Medulla oblongata (tissue), 1 donor: ENCODE measurements at regions not wholly inside any gene's neighbourhood (a gene's known extent, or its start where the extent isn't known, plus 50 kb on each side); places are given as distances from the start of the nearest gene placed in this dataset.
A peak's percentile ranks its signal among the peaks of the same experiment; 100 is the strongest.
"Not testable (repeated sequence)": the region's sequence is repeated elsewhere in the genome, so short reads cannot be mapped to it uniquely, and the experiment has no call there.

Experiments
- DNase-seq: peaks from one replicate; pipeline ENCODE4 v3.0.0-alpha.2; 2015; ENCODE audit errors: extremely low spot score

DNA sequence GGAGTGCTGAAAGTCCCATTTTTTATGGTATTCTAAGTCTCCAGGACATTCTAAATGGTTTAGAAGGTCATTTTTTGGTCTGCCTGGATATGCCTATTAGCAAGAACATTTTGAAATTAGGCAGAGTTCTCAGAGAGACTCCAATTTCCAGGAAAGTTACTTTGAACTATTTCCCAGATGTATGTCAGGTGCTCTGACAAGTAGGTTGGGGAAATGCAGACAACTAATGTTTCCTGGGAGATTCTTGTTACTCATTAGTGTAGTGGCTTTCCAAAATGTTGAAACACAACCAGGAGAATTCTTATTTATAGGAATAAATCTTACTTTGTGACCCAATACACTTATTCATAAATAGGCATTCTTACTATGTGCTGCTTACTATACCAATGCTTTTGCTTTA is 268.4 kb downstream of the ZNF37A start:
- DNase-seq = peak; percentile 9

DNA sequence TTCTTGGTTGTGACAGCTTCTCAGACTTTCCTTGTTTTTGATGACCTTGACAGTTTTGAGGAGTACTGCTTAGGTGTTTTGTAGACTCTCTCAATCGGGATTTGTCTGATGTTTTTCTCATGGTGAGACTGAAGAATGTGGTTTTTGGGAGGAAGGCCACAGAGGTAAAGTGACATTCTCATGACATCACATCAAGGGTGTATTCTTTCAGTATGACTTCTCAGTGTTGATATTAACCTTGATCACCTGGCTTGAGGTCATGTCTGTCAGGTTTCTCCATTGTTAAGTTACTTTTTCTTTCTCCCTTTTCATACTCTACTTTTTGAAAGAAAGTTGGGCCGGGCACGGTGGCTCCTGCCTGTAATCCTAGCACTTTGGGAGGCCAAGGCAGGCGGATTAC is 269.9 kb downstream of the ZNF37A start:
- not testable (repeated sequence) for DNase-seq

DNA sequence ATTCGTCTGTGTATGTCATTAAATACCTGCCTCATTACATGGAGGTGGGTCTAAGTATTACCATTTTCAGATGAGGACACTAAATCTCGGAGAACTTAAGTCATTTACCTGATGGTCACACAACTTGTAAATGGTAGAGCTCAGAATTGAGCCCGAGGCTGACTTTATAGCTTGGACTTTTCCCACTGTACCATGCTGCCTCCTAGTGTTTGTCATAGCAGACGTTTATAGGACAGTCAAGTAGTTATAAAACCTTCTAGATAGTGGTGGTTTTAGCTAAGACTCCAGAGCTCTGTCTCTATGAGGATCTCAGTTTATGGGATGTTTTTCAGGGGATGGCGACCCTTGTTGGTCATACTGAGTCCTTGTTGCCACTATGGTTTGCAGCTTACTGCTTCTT is 271.8 kb downstream of the ZNF37A start:
- DNase-seq = peak; percentile 75

DNA sequence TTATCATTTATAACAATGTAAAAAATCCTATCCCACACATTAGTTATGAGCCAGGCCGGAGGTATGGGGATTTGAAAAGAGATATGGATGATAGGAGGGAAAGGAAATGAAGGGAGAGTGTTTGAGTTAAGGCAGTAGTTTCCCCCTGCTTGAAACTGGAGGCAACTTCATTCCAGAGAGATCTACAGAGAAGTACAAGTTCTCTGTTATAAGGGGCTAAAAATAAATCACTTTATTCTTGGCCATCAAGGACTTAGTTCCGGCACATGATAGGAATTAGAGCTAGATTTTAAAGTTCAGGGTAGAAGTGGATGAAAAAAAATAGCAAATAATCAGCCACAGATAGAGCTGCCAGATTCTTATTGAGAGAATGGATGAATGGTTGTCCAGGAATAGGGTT is 289.7 kb downstream of the ZNF37A start:
- DNase-seq = not testable (repeated sequence)

DNA sequence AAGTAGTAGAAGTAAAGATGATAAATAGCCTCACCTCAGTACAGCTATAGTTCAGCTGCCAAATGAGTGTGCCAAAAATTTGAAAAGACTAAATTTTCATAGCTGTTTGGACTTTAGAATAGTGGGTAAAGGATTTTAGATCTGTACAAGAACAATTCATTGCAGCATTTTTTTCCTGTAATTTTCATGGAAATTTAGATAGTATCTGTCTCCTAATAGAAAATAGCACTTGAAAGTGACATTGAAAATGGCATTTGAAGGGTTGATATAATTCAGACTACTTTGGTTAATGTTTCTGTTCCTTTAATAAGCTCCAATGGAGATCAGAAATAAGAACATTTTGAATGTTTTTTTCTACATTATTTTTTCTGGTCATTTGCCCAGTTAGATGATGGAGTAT is 292.7 kb downstream of the ZNF37A start:
- DNase-seq = not testable (repeated sequence)

DNA sequence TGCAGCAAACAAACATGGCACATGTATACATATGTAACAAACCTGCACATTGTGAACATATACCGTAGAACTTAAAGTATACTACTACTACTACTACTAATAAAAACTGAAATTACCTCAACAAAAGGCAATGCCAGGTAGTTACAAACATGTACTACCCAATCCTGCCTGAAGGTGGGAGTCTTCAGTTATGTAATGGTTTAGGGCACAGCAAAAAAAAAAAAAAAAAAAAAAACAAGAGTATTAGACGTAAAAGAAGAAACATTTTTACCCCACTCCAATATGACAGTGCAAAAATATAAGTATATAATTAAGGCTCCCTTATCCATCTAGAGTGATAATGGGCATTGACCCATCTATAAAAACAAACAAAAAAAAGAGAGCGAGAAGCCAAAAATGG is 296.6 kb downstream of the ZNF37A start:
- not testable (repeated sequence) for DNase-seq

DNA sequence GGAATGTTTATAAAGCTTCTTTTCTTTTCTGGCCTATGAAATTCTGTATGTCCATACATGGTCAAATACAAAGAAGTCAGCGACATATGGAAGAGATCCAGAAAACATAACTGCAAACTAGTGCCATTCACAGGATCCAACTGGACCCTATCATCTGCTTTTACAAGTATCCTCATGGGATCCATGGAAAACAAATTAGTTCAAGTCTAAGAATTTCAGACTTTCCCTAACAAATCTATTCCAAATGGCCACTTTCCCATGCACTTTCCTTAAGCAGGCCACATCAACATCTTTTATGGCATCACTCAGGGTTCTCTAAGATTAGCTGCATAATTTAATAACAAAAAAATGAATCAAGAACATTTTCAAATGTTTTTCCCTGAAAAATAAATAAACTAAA is 301.3 kb downstream of the ZNF37A start:
- not testable (repeated sequence) for DNase-seq

DNA sequence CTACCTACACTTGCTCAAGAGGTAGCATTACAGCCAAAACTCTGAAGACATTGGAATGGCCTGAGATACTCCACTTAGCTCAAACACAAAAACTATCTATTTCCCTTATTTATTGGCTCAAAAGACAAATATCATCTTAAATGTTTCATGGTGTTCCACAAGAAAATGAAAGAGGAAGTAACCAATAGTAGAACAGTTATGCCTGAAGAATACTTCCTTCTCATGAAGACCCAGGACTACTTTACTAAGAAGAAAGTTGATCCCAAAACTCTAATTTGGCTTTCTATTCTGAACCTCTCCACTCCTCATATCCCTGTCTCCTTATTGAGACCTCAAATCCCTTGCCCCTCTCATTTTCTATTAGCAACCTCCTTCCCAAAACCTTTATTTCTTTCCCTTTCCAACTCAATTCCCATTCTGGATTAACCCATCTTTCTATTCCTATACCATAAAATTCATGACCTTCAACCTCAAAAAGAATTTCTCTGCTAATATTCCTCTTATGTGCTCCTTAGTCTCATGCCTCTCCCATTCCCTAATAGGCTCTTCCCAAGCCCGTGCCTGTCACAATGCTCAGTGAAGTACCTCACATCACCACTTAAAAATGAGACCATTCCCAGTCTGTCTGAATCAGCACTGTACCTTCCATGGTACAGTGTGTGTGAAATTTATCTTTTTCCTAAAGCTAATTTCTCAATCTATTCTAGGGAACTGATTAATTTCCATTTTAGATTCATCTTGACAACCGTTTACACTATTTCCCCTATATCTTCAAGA is 302.2 kb downstream of the ZNF37A start:
- DNase-seq = not testable (repeated sequence)

DNA sequence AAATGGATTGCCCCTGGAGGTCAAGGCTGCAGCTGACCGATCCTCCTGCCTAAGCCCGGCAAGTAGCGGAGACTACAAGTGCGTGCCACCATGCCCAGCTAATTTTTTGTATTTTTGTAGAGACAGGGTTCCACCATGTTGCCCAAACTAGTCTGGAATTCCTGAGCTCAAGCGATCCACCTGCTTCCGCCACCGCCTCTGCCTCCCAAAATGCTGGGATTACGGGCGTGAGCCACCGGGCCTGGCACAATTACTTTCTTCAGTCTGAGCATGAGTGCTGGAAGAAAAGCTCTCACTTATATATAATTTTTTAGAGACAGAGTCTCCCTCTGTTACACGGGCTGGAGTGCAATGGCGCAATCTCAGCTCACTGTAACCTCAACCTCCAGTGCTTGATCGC is 307.4 kb downstream of the ZNF37A start:
- DNase-seq = not testable (repeated sequence)

DNA sequence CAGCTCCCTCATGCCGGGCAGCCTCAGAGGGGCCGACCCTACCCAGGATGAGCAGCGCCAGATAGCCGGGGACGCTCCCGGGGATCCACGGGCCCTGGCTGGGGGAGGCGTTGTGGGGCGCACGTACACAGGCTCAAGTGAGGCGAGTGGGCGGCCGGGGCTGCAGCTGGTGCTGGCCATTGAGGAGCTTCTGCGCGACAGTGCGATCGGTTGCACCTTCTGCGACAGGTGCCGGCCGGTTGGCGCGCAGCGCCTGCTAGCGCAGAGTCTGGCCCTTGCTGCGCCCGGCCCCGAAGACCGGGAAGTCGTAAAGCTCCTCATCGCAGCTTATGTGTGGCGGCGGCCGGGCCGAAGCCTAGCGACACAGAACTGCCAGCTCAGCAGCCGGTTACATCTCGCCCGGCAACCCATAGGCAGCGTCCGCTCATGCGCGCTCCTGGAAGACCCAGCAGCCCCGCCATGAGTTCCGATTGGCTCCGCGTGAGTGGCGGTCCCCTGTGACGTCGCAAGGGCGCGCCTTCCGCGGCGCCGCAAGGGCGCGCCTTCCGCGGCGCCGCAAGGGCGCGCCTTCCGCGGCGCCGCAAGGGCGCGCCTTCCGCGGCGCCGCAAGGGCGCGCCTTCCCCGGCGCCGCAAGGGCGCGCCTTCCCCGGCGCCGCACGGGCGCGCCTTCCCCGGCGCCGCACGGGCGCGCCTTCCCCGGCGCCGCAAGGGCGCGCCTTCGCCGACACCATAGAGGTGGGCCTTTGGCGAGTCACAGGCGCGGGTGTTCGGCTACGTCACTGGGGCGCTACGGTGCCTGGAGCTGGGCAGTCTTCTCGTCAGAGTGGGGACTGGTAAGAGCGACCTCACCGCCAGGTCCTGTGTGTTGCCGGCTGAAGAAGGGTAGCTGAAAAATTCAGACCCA is 308.6 kb downstream of the ZNF37A start:
- peak; percentile 95 for DNase-seq

DNA sequence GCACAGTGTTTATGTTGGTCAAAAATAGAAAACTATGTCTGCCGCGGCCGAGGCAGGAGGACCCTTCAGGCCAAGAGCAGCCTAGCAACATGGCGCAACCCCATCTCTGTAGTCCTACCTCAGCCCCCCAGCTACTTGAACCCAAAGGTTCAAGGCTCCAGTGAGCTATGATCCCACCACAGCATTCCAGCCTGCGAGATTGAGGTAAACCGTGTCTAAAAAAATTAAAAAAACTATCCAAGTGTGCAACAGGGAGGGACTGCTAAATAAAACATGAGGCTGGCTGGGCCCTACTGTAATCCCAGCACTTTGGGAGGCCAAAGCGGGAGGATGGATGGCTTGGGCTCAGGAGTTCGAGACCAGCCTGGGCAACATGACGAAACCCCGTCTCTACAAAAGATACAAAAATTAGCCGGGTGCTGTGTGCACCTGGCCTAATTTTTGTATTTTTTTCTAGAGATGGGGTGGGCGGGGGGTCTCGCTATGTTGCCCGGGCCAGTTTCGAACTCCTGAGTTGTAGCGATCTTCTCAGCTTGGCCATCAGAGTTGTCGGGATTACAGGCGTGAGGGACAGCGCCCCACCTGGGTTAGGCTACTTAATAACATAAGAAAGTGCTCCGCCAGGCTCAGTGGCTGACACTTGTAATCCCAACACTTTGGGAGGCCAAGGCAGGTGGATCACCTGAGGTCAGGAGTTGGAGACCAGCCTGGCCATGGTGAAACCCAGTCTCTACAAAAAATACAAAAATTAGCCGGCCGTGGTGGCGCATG is 309.4 kb downstream of the ZNF37A start:
- DNase-seq = not testable (repeated sequence)

DNA sequence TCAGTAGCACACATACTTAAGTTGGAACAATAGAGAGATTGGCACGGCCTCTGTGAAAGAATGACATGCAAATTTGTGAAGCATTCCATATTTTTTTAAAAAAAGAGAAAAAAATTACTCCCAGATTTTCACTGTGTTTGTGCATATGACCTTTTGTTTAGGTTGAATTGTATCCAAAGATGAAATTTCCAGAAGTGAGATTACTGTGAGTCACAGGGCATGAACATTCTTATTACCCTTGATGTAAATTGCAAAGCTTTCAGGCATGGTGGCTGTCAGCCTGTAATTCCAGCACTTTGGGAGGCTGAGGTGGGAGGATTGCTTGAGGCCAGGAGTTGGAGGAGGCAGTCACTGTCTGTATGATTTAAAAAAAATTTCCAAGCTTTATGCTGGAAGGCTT is 329.5 kb downstream of the ZNF37A start:
- not testable (repeated sequence) for DNase-seq

DNA sequence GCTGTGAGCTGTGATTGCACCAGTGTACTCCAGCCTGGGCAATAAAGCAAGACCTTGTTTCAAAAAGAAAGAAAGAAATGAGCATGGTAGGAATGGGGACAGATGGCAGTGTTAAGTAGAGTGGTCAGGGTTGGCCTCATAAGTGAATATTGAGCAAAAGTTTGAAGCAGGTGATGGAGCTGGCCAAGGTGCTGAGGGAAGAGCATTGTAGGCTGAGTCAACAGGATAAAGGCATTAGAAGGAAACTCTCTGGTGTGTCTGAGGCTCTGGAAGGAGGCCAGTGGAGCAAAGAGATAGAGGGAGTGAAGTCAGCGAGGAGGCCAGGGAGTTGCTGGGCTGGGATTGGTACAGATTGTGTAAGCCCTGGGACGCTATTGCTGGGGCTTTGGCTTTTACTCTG is 336.1 kb downstream of the ZNF37A start:
- DNase-seq = not testable (repeated sequence)

DNA sequence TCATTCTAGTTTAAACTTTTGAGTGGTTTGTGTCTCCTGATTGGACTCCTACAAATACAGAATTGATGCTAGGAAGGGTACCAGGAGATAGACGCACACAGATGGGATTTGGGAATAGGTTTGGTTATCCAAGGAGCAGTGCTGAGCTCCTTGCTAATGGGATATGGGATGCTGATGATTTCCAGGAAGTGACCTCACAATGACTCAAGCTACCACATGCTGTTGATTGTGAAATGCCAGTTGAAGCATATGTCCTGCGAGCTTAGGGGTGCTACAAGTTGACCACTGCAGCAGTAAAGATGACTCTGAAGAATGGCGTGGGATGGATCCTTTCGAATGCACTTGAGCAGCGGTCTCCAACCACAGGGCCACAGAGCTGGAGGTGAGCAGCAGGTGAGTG is 343.2 kb downstream of the ZNF37A start:
- not testable (repeated sequence) for DNase-seq

DNA sequence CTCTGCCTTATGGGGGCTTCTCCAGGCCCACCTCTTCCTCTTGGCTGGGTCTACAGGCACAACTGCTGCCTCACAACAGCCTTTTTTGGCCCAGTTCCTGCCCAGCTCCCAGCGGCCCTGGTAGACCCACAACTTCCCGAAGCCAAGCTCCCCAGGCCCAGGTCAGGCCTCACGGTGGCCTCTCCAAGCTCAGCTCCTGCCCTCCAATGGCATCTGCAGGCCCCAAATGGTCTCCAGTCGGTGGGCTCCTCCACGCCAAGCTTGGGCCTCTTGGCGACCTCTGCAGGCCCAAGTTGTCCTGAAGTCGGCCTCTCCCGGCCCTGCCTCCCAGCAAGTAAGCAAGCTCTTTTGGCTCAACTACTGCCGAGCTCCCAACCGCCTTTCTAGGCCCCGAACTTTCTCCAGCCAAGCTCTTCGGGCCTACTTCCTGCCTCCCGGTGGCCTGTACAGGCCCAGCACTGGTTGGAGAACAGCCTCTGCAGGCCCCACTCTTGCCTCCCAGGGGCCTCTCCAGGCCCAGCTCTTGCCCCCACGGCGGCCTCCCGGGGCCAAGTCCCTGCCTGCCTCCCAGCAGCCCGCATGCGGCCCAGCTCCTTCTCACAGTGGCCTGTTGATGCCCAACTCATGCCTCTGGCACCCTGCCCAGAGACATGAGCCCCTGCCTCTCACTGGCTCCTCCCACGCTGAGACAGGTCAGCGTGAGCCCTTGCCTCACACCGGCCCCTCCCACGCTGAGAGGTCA is 354.6 kb downstream of the ZNF37A start:
- DNase-seq = not testable (repeated sequence)

DNA sequence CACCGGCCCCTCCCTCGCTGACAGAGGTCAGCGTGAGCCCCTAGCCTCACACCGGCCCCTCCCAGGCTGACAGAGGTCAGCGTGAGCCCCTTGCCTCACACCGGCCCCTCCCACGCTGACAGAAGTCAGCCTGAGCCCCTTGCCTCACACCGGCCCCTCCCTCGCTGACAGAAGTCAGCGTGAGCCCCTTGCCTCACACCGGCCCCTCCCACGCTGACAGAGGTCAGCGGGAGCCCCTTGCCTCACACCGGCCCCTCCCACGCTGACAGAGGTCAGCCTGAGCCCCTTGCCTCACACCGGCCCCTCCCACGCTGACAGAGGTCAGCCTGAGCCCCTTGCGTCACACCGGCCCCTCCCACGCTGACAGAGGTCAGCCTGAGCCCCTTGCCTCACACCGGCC is 355.5 kb downstream of the ZNF37A start:
- DNase-seq = not testable (repeated sequence)

DNA sequence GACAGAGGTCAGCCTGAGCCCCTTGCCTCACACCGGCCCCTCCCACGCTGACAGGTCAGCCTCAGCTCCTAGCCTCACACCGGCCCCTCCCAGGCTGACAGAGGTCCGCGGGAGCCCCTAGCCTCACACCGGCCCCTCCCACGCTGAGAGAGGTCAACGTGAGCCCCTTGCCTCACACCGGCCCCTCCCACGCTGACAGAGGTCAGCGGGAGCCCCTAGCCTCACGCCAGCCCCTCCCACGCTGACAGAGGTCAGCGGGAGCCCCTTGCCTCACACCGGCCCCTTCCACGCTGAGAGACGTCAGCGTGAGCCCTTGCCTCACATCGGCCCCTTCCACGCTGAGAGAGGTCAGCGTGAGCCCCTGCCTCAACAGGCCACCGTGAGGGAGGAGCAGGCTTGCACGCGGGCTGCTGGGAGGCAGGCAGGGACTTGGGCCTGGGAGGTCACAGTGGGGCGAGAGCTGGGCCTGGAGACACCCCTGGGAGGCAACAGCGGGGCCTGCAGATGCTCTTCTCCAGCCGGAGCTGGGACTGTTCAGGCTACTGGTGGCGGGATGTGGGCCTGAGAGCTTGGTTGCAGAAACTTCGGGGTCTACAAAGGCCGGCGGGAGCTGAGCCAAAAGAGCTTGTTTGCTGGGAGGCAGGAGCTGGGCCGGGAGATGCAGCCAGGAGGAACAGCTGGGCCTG is 356.4 kb downstream of the ZNF37A start:
- DNase-seq = not testable (repeated sequence)

DNA sequence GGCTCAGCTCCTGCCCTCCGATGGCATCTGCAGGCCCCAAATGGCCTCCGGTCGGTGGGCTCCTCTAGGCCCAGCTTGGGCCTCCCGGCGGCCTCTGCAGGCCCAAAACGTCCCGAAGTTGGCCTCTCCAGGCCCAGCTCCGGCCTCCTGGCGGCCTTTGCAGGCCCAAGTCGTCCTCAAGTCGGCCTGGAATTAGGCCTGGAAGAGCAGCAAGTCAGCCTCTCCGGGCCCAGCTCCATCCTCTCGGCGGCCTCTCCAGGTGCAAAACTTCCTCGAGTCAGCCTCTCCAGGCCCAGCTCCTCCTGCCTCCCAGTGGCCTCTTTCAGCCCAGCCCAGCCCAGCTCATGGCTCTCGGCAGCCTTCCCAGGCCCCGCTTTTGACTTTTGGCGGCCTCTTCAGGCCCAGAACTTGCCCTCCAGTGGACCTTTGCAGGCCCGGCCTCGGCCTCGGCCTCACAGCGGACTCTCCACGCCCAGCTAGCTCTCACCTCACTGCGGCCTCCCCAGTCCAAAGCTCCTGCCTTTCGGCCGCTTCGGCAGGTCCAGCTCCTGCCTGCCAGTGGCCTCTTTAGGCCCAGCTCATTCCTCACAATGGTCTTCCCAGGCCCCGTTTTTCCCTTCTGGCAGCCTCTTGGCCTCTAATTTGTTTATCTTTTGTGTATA is 357.3 kb downstream of the ZNF37A start:
- DNase-seq = not testable (repeated sequence)
